GM06990 (cell line): ENCODE measurements at regions not wholly inside any gene's neighbourhood (a gene's known extent, or its start where the extent isn't known, plus 50 kb on each side); places are given as distances from the start of the nearest gene placed in this dataset.

ENCODE experiments used
- DNase-seq: peaks from one replicate; pipeline ENCODE4 v3.0.0-alpha.2; 2011; ENCODE audit not compliant: insufficient read length; ENCODE audit errors: extremely low read depth
- H3K27me3 ChIP-seq: replicated peaks from 2 replicates; pipeline ENCODE4 v1.6.0; 2011; ENCODE audit warnings: low read length; ENCODE audit not compliant: control insufficient read depth, insufficient read depth
- H3K36me3 ChIP-seq: 2 replicates; pipeline ENCODE4 v1.5.1; 2011; ENCODE audit warnings: low read length; ENCODE audit not compliant: control insufficient read depth, insufficient read depth
- H3K4me3 ChIP-seq: replicated peaks from 2 replicates; pipeline ENCODE4 v1.5.1; 2011; ENCODE audit warnings: low read depth, mild to moderate bottlenecking, control low read depth, low read length
- TF ChIP-seq, protein P1 (sequence below): IDR thresholded peaks from 2 replicates; pipeline ENCODE4 v1.5.1; 2011; ENCODE audit warnings: low read length, control low read depth, mild to moderate bottlenecking, inconsistent platforms; ENCODE audit not compliant: insufficient read depth, poor library complexity, severe bottlenecking

- no peak for DNase-seq
- Histone ChIP-seq H3K4me3 (no peak overlapping the region), H3K36me3 (no peaks in the 10 kb centered on the region), H3K27me3 (no peaks in the 10 kb centered on the region)
- TF ChIP-seq, protein P1, sequence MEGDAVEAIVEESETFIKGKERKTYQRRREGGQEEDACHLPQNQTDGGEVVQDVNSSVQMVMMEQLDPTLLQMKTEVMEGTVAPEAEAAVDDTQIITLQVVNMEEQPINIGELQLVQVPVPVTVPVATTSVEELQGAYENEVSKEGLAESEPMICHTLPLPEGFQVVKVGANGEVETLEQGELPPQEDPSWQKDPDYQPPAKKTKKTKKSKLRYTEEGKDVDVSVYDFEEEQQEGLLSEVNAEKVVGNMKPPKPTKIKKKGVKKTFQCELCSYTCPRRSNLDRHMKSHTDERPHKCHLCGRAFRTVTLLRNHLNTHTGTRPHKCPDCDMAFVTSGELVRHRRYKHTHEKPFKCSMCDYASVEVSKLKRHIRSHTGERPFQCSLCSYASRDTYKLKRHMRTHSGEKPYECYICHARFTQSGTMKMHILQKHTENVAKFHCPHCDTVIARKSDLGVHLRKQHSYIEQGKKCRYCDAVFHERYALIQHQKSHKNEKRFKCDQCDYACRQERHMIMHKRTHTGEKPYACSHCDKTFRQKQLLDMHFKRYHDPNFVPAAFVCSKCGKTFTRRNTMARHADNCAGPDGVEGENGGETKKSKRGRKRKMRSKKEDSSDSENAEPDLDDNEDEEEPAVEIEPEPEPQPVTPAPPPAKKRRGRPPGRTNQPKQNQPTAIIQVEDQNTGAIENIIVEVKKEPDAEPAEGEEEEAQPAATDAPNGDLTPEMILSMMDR: no peak
These were observed 267.8 kb upstream of the TRIB2 start for GRCh38 chr2:12448846-12449505.

- Histone ChIP-seq H3K4me3 (no peak overlapping the region), H3K36me3 (no peaks in the 10 kb centered on the region), H3K27me3 (no peaks in the 10 kb centered on the region)
- TF ChIP-seq, protein P1: no peak
- DNase-seq: no peak
These were observed 265.0 kb upstream of the TRIB2 start for GRCh38 chr2:12451726-12452125.

GRCh38 chr2:12452185-12452584, 264.6 kb upstream of the TRIB2 start:
- Histone ChIP-seq H3K4me3 (no peak overlapping the region), H3K36me3 (no peaks in the 10 kb centered on the region)
- DNase-seq: no peak

GRCh38 chr2:12453731-12454130, 263.0 kb upstream of the TRIB2 start:
- DNase-seq: no peak

More at GRCh38 chr2:12452185-12452584, 264.6 kb upstream of the TRIB2 start:
- TF ChIP-seq, protein P1: no peak
- H3K27me3 ChIP-seq: no peaks in the 10 kb centered on the region

DNA sequence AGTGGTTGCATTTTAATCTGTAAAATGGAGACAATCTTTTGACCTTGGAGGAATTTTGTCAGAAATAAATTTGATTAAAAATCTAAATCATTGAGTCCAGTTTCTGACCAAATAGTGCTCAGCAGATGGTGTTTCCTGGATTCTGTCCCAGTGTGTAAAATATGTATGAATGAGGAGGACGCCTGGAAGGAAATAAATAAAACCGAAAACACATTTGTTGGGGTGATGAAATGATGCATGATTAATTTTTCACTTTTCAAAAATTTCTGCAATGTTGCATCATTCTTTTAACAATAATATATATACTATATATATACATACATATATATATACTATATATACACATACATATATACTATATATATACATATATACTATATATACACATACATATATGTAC, 261.1 kb upstream of the TRIB2 start:
- TF ChIP-seq, protein P1: no peak
- DNase-seq: no peak

More at GRCh38 chr2:12453731-12454130, 263.0 kb upstream of the TRIB2 start:
- no peaks in the 10 kb centered on the region for H3K27me3 ChIP-seq
- TF ChIP-seq, protein P1: no peak
- H3K4me3 ChIP-seq: no peak overlapping the region
- H3K36me3 ChIP-seq: no peaks in the 10 kb centered on the region

More for the DNA sequence above, 261.1 kb upstream of the TRIB2 start:
- H3K36me3 ChIP-seq: no peaks in the 10 kb centered on the region
- H3K4me3 ChIP-seq: no peak overlapping the region
- no peaks in the 10 kb centered on the region for H3K27me3 ChIP-seq
